HepG2 (cell line): ENCODE measurements at regions not wholly inside any gene's neighbourhood (a gene's known extent, or its start where the extent isn't known, plus 50 kb on each side); places are given as distances from the start of the nearest gene placed in this dataset.

Experiments
- AHR ChIP-seq: IDR thresholded peaks from 2 replicates; pipeline ENCODE4 v1.6.1; 2018; ENCODE audit warnings: missing genetic modification reagents, missing compliant biosample characterization
- BRD4 ChIP-seq: sonication (generic); formaldehyde crosslinking; IDR thresholded peaks from 2 replicates; pipeline ENCODE4 v1.4.0; 2020; ENCODE audit warnings: missing genetic modification reagents
- HNF4A ChIP-seq: sonication (generic); formaldehyde crosslinking; IDR thresholded peaks from 2 replicates; pipeline ENCODE4 v1.4.0; 2020; ENCODE audit warnings: missing genetic modification reagents
- MED1 ChIP-seq: sonication (generic); formaldehyde crosslinking; IDR thresholded peaks from 2 replicates; pipeline ENCODE4 v1.4.0; 2020; ENCODE audit warnings: missing genetic modification reagents
- MIXL1 ChIP-seq: IDR thresholded peaks from 2 replicates; pipeline ENCODE4 v1.6.1; 2016
- NFIC ChIP-seq: IDR thresholded peaks from 2 replicates; pipeline ENCODE4 v1.6.1; 2012; ENCODE audit warnings: mild to moderate bottlenecking, low read length, inconsistent platforms
- NR2F6 ChIP-seq, 2 experiments: IDR thresholded peaks; 2 replicates each; pipeline ENCODE4 v1.6.1; 2016; ENCODE audit warnings: antibody characterized with exemption in 1 of 2, mild to moderate bottlenecking in 1 of 2
- PPARG ChIP-seq: conservative IDR thresholded peaks from 2 replicates; pipeline ENCODE4 v1.6.1; 2016; ENCODE audit warnings: missing biosample characterization, missing genetic modification reagents
- ZNF251 ChIP-seq: sonication (generic); formaldehyde crosslinking; IDR thresholded peaks from 2 replicates; pipeline ENCODE4 v1.9.0; 2021; ENCODE audit warnings: mild to moderate bottlenecking, missing genetic modification reagents
- ZNF337 ChIP-seq: sonication (generic); formaldehyde crosslinking; IDR thresholded peaks from 2 replicates; pipeline ENCODE4 v1.5.1; 2020; ENCODE audit warnings: missing genetic modification reagents, low read depth, mild to moderate bottlenecking, borderline replicate concordance
- ZNF558 ChIP-seq: sonication (generic); formaldehyde crosslinking; IDR thresholded peaks from 2 replicates; pipeline ENCODE4 v1.9.0; 2022; ENCODE audit warnings: mild to moderate bottlenecking, missing genetic modification reagents, borderline replicate concordance
- TF ChIP-seq, protein P1 (sequence below): IDR thresholded peaks from 2 replicates; pipeline ENCODE4 v1.6.1; 2016; ENCODE audit warnings: low read depth
- TF ChIP-seq, protein P2 (sequence below): sonication (generic); formaldehyde crosslinking; IDR thresholded peaks from 2 replicates; pipeline ENCODE4 v1.4.0; 2020; ENCODE audit warnings: missing genetic modification reagents, borderline replicate concordance
- TF ChIP-seq, protein P3 (sequence below): sonication (generic); IDR thresholded peaks from 2 replicates; pipeline ENCODE4 v1.6.1; 2016; ENCODE audit warnings: low read depth, borderline replicate concordance

DNA sequence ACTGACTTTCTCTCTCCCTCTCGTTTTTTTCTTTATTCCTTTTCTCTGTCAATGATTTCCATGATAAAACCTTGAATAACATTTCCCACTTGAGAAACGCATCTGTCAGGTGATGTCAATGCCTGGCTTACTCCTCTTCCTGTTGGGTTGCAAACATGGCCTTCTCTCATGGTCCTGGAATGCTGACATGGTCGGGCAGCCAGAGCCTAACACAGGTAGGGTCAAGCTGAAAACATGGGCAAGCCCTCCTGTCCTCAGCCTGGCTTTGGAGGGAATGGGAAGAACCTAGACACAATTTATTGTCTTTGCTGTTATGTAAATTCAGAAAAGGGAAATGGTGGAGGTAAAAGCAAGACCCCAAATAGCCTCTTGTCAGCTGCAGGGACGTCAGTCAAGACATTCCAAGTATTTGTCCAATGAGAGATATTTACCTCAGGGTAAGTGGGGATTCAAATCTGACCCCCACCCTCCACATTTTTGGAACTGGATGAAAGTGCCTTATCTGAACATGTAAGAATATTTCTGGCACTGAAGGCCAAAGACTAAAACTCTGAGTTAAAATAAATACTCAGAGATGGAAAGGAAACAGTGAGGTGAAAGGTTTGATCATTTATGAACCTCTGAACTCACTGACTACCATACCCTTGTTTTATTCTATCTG lies 473.8 kb downstream of the SPRY1 start (continued):
- TF ChIP-seq, protein P1, sequence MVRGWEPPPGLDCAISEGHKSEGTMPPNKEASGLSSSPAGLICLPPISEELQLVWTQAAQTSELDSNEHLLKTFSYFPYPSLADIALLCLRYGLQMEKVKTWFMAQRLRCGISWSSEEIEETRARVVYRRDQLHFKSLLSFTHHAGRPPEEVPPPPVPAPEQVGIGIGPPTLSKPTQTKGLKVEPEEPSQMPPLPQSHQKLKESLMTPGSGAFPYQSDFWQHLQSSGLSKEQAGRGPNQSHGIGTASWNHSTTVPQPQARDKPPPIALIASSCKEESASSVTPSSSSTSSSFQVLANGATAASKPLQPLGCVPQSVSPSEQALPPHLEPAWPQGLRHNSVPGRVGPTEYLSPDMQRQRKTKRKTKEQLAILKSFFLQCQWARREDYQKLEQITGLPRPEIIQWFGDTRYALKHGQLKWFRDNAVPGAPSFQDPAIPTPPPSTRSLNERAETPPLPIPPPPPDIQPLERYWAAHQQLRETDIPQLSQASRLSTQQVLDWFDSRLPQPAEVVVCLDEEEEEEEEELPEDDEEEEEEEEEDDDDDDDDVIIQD (CRISPR knock-in tag), result peak; percentile 30; the same call in 1 of the 2 replicates
- TF ChIP-seq BRD4 (CRISPR knock-in tag) (no peak), NFIC (0 out of 2 replicates have a peak, but pooled peaks have one; percentile 47), HNF4A (CRISPR knock-in tag) (peak; percentile 52), AHR (CRISPR knock-in tag) (no peak), ZNF251 (no peak), MED1 (CRISPR knock-in tag) (peak; percentile 56; the same call in 1 of the 2 replicates), NR2F6 (IDR thresholded peaks at IDR 0.05) (no peak), NR2F6 (CRISPR knock-in tag; IDR thresholded peaks at IDR 0.05) (no peak), ZNF558 (CRISPR knock-in tag) (0 out of 2 replicates have a peak, but pooled peaks have one; percentile 28), ZNF337 (CRISPR knock-in tag) (no peak), PPARG (0 out of 2 replicates have a peak, but pooled peaks have one; percentile 36), MIXL1 (0 out of 2 replicates have a peak, but pooled peaks have one; percentile 16)
- TF ChIP-seq, protein P2, sequence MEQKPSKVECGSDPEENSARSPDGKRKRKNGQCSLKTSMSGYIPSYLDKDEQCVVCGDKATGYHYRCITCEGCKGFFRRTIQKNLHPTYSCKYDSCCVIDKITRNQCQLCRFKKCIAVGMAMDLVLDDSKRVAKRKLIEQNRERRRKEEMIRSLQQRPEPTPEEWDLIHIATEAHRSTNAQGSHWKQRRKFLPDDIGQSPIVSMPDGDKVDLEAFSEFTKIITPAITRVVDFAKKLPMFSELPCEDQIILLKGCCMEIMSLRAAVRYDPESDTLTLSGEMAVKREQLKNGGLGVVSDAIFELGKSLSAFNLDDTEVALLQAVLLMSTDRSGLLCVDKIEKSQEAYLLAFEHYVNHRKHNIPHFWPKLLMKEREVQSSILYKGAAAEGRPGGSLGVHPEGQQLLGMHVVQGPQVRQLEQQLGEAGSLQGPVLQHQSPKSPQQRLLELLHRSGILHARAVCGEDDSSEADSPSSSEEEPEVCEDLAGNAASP (CRISPR knock-in tag), result 0 out of 2 replicates have a peak, but pooled peaks have one; percentile 20
- TF ChIP-seq, protein P3, sequence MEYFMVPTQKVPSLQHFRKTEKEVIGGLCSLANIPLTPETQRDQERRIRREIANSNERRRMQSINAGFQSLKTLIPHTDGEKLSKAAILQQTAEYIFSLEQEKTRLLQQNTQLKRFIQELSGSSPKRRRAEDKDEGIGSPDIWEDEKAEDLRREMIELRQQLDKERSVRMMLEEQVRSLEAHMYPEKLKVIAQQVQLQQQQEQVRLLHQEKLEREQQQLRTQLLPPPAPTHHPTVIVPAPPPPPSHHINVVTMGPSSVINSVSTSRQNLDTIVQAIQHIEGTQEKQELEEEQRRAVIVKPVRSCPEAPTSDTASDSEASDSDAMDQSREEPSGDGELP, result peak; percentile 10; the same call in 1 of the 2 replicates
- TF ChIP-seq, all 625 proteins: peak for 20
